CD4-positive, alpha-beta memory T cell (primary cell): ENCODE measurements at regions not wholly inside any gene's neighbourhood (a gene's known extent, or its start where the extent isn't known, plus 50 kb on each side); places are given as distances from the start of the nearest gene placed in this dataset.

Source experiments
- CTCF ChIA-PET: fragments of 350-600 bp; sonication (Branson Sonifier 250); formaldehyde crosslinking; loops from one replicate; lab custom pipeline; 2021; ENCODE audit warnings: inconsistent platforms; ENCODE audit not compliant: partially characterized antibody; lab: Charles Lee
- POLR2A ChIA-PET: fragments of 350-600 bp; sonication (Branson Sonifier 250); formaldehyde crosslinking; loops from one replicate; lab custom pipeline; 2021; ENCODE audit not compliant: partially characterized antibody; lab: Charles Lee
- DNase-seq, 5 donors: peaks; one replicate each; pipeline versions ENCODE4 v3.0.0 to v3.0.0-alpha.2; 2020 to 2022; ENCODE audit warnings: mixed read lengths in 1 of 5
- H3K27ac ChIP-seq: one replicate; pipeline ENCODE4 v1.7.0; 2013; ENCODE audit warnings: low read depth, low read length
- H3K27me3 ChIP-seq: 2 replicates; pipeline ENCODE4 v1.7.0; 2013; ENCODE audit warnings: mild to moderate bottlenecking, low read length, moderate library complexity; ENCODE audit not compliant: insufficient read depth
- H3K36me3 ChIP-seq: 2 replicates; pipeline ENCODE4 v1.7.0; 2013; ENCODE audit warnings: mild to moderate bottlenecking, low read length, moderate library complexity; ENCODE audit not compliant: insufficient read depth
- H3K4me1 ChIP-seq: 2 replicates; pipeline ENCODE4 v1.7.0; 2013; ENCODE audit warnings: mild to moderate bottlenecking, low read length, moderate library complexity; ENCODE audit not compliant: insufficient read depth
- H3K4me3 ChIP-seq, 2 donors: one replicate each; pipeline ENCODE4 v1.7.0; 2013; ENCODE audit warnings: low read length in 2 of 2, mild to moderate bottlenecking in 1 of 2
- H3K9me3 ChIP-seq, 2 donors: one replicate each; pipeline ENCODE4 v1.7.0; 2013; ENCODE audit warnings: low read length in 2 of 2, control low read depth in 1 of 2; ENCODE audit not compliant: control insufficient read depth in 1 of 2
- H3K27ac Mint-ChIP-seq, 7 donors: one replicate each; pipeline ENCODE4 v1.8.0; 2020 to 2021; ENCODE audit warnings: mixed read lengths in 7 of 7, mild to moderate bottlenecking in 6 of 7, inconsistent platforms in 3 of 7, moderate library complexity in 3 of 7
- H3K27me3 Mint-ChIP-seq, 2 donors: one replicate each; pipeline ENCODE4 v1.8.0; 2020 to 2021; ENCODE audit warnings: mixed read lengths in 2 of 2
- H3K36me3 Mint-ChIP-seq, 2 donors: one replicate each; pipeline ENCODE4 v1.8.0; 2020 to 2021; ENCODE audit warnings: mixed read lengths in 2 of 2, inconsistent platforms in 1 of 2, mild to moderate bottlenecking in 1 of 2
- H3K4me1 Mint-ChIP-seq, 4 donors: one replicate each; pipeline ENCODE4 v1.8.0; 2020 to 2021; ENCODE audit warnings: mixed read lengths in 4 of 4, mild to moderate bottlenecking in 1 of 4
- H3K4me3 Mint-ChIP-seq, 8 donors: one replicate each; pipeline ENCODE4 v1.8.0; 2020 to 2021; ENCODE audit warnings: mixed read lengths in 8 of 8, mild to moderate bottlenecking in 7 of 8, moderate library complexity in 6 of 8, inconsistent platforms in 3 of 8
- H3K9me3 Mint-ChIP-seq, 8 donors: one replicate each; pipeline ENCODE4 v1.8.0; 2020 to 2021; ENCODE audit warnings: mixed read lengths in 8 of 8, mild to moderate bottlenecking in 5 of 8, inconsistent platforms in 3 of 8, moderate library complexity in 1 of 8
- intact Hi-C: fragments of 100-400 bp; cut with micrococcal nuclease; formaldehyde crosslinking; loops from one replicate; pipeline ENCODE4 v1.15.1; 2023

- H3K4me1 Mint-ChIP-seq = no peaks in the 10 kb centered on the region
- POLR2A ChIA-PET = no interaction called here
- Histone ChIP-seq H3K4me3 (no peak overlapping the region), H3K27me3 (peaks cover 6% of the 10 kb centered on the region), H3K4me1 (peaks cover 7% of the 10 kb centered on the region), H3K9me3 (no peaks in the 10 kb centered on the region), H3K36me3 (no peaks in the 10 kb centered on the region), H3K27ac (no peak overlapping the region)
- DNase-seq = no peak
- no peak overlapping the region for H3K4me3 Mint-ChIP-seq
- H3K36me3 Mint-ChIP-seq = no peaks in the 10 kb centered on the region
- peaks cover 13 to 25% of the 10 kb centered on the region in 2 donors for H3K27me3 Mint-ChIP-seq
- CTCF ChIA-PET = interaction anchor here (1.8 to 2.7 kb wide), 3 partner anchors 11 to 129 kb away, joined by 4 to 9 read pairs (median 8); no protein-coding TSS in a partner anchor
- H3K27ac Mint-ChIP-seq = no peak overlapping the region
- H3K9me3 Mint-ChIP-seq = no peaks in the 10 kb centered on the region
- intact Hi-C loops = no loop called here
These were observed 77.5 kb upstream of the CD83 start for GRCh38 chr6:14040042-14040441.

- Histone ChIP-seq H3K4me1 (no peaks in the 10 kb centered on the region), H3K27me3 (no peaks in the 10 kb centered on the region), H3K27ac (no peak overlapping the region), H3K4me3 (no peak overlapping the region), H3K36me3 (no peaks in the 10 kb centered on the region), H3K9me3 (no peaks in the 10 kb centered on the region)
- intact Hi-C loops = loop anchor here (1.0 to 5.0 kb wide), 5 partner anchors 96 to 1576 kb away; partner anchors contain the start of gene SIRT5
- Mint-ChIP-seq H3K4me1 (peaks cover 0 to 1% (median 0%) of the 10 kb centered on the region in 4 donors), H3K4me3 (no peak overlapping the region), H3K27ac (no peak overlapping the region), H3K36me3 (no peaks in the 10 kb centered on the region), H3K27me3 (peaks cover 19 to 26% of the 10 kb centered on the region in 2 donors), H3K9me3 (no peaks in the 10 kb centered on the region)
- peak; percentile 30 to 44 (median 37) for DNase-seq
- POLR2A ChIA-PET = interaction anchor here (1.3 kb wide), 1 partner anchor 137 kb away, joined by 3 read pairs; no protein-coding TSS in a partner anchor
- CTCF ChIA-PET = interaction anchor here (0.6 to 6.2 kb wide), 24 partner anchors 9 to 474 kb away, joined by 3 to 60 read pairs (median 4); no protein-coding TSS in a partner anchor
These were observed 71.0 kb upstream of the CD83 start for GRCh38 chr6:14046476-14047068.

GRCh38 chr6:14047151-14047740 lies 70.3 kb upstream of the CD83 start:
- Mint-ChIP-seq H3K4me1 (peaks cover 0 to 1% (median 0%) of the 10 kb centered on the region in 4 donors), H3K36me3 (no peaks in the 10 kb centered on the region), H3K27ac (no peak overlapping the region), H3K4me3 (no peak overlapping the region), H3K27me3 (peaks cover 19 to 25% of the 10 kb centered on the region in 2 donors), H3K9me3 (no peaks in the 10 kb centered on the region)
- ChIA-PET POLR2A (interaction anchor here (1.3 kb wide), 1 partner anchor 138 kb away, joined by 3 read pairs; no protein-coding TSS in a partner anchor), CTCF (interaction anchor here (0.9 to 6.2 kb wide), 13 partner anchors 9 to 252 kb away, joined by 3 to 60 read pairs (median 6); no protein-coding TSS in a partner anchor)
- Histone ChIP-seq H3K4me1 (no peaks in the 10 kb centered on the region), H3K36me3 (no peaks in the 10 kb centered on the region), H3K27me3 (no peaks in the 10 kb centered on the region), H3K27ac (no peak overlapping the region), H3K9me3 (no peaks in the 10 kb centered on the region), H3K4me3 (no peak overlapping the region)
- intact Hi-C loops = loop anchor here (2.0 to 5.0 kb wide), 3 partner anchors 95 to 1575 kb away; partner anchors contain the start of gene SIRT5
- DNase-seq = no peak

GRCh38 chr6:14048837-14049236 lies 68.7 kb upstream of the CD83 start:
- peaks cover 0 to 1% (median 0%) of the 10 kb centered on the region in 4 donors for H3K4me1 Mint-ChIP-seq
- no peak overlapping the region for H3K4me3 Mint-ChIP-seq
- Histone ChIP-seq H3K36me3 (no peaks in the 10 kb centered on the region), H3K27ac (no peak overlapping the region), H3K4me1 (no peaks in the 10 kb centered on the region), H3K4me3 (no peak overlapping the region), H3K27me3 (no peaks in the 10 kb centered on the region), H3K9me3 (no peaks in the 10 kb centered on the region)
- ChIA-PET CTCF (interaction anchor here (1.0 to 6.2 kb wide), 3 partner anchors 10 to 140 kb away, joined by 3 to 60 read pairs (median 40); no protein-coding TSS in a partner anchor), POLR2A (no interaction called here)
- H3K27me3 Mint-ChIP-seq = peaks cover 16% of the 10 kb centered on the region in 2 donors
- H3K9me3 Mint-ChIP-seq = no peaks in the 10 kb centered on the region
- DNase-seq = no peak
- intact Hi-C loops = loop anchor here (5.0 kb wide), 2 partner anchors 93 to 1573 kb away; no protein-coding TSS in a partner anchor
- no peak overlapping the region for H3K27ac Mint-ChIP-seq
- H3K36me3 Mint-ChIP-seq = no peaks in the 10 kb centered on the region

GRCh38 chr6:14051355-14051754 lies 66.2 kb upstream of the CD83 start:
- H3K4me1 ChIP-seq = no peaks in the 10 kb centered on the region
- H3K36me3 ChIP-seq = no peaks in the 10 kb centered on the region
- H3K27me3 Mint-ChIP-seq = peaks cover 11 to 19% of the 10 kb centered on the region in 2 donors
- H3K4me3 Mint-ChIP-seq = no peak overlapping the region
- H3K4me3 ChIP-seq = no peak overlapping the region
- H3K27ac ChIP-seq = no peak overlapping the region
- H3K27ac Mint-ChIP-seq = no peak overlapping the region
- POLR2A ChIA-PET = no interaction called here
- CTCF ChIA-PET = interaction anchor here (1.2 to 2.9 kb wide), 4 partner anchors 11 to 142 kb away, joined by 3 to 14 read pairs (median 4); no protein-coding TSS in a partner anchor
- no peaks in the 10 kb centered on the region for H3K27me3 ChIP-seq
- no peak for DNase-seq
- no peaks in the 10 kb centered on the region for H3K9me3 Mint-ChIP-seq
- H3K36me3 Mint-ChIP-seq = no peaks in the 10 kb centered on the region
- H3K4me1 Mint-ChIP-seq = peaks cover 0 to 1% (median 0%) of the 10 kb centered on the region in 4 donors
- intact Hi-C loops = no loop called here
- no peaks in the 10 kb centered on the region for H3K9me3 ChIP-seq

- intact Hi-C loops = no loop called here
- Mint-ChIP-seq H3K27ac (no peak overlapping the region), H3K9me3 (no peaks in the 10 kb centered on the region), H3K4me1 (no peaks in the 10 kb centered on the region), H3K36me3 (no peaks in the 10 kb centered on the region), H3K4me3 (no peak overlapping the region), H3K27me3 (peaks cover 16 to 24% of the 10 kb centered on the region in 2 donors)
- CTCF ChIA-PET = interaction anchor here (1.1 to 1.7 kb wide), 3 partner anchors 13 to 145 kb away, joined by 3 to 6 read pairs (median 4); no protein-coding TSS in a partner anchor
- no peak for DNase-seq
- Histone ChIP-seq H3K4me3 (no peak overlapping the region), H3K36me3 (no peaks in the 10 kb centered on the region), H3K4me1 (no peaks in the 10 kb centered on the region), H3K9me3 (no peaks in the 10 kb centered on the region), H3K27ac (no peak overlapping the region), H3K27me3 (no peaks in the 10 kb centered on the region)
- POLR2A ChIA-PET = interaction anchor here (0.9 kb wide), 1 partner anchor 13 kb away, joined by 3 read pairs; no protein-coding TSS in a partner anchor
These were observed 63.8 kb upstream of the CD83 start for GRCh38 chr6:14053811-14054210.

- POLR2A ChIA-PET = interaction anchor here (0.6 kb wide), 1 partner anchor 82 kb away, joined by 3 read pairs; no protein-coding TSS in a partner anchor
These were observed 62.0 kb upstream of the CD83 start for GRCh38 chr6:14055541-14055940.

More at GRCh38 chr6:14055541-14055940, 62.0 kb upstream of the CD83 start:
- H3K27ac ChIP-seq = no peak overlapping the region
- Mint-ChIP-seq H3K27me3 (peaks cover 12 to 22% of the 10 kb centered on the region in 2 donors), H3K4me3 (no peak overlapping the region), H3K27ac (no peak overlapping the region), H3K9me3 (no peaks in the 10 kb centered on the region), H3K36me3 (no peaks in the 10 kb centered on the region), H3K4me1 (no peaks in the 10 kb centered on the region)
- no peak overlapping the region for H3K4me3 ChIP-seq
- H3K36me3 ChIP-seq = no peaks in the 10 kb centered on the region
- H3K4me1 ChIP-seq = no peaks in the 10 kb centered on the region
- DNase-seq = no peak
- intact Hi-C loops = no loop called here
- CTCF ChIA-PET = interaction anchor here (0.9 to 3.5 kb wide), 4 partner anchors 8 to 13 kb away, joined by 3 to 13 read pairs (median 4); no protein-coding TSS in a partner anchor
- no peaks in the 10 kb centered on the region for H3K27me3 ChIP-seq
- H3K9me3 ChIP-seq = no peaks in the 10 kb centered on the region
